ENCODE measurements at regions not wholly inside any gene's neighbourhood (a gene's known extent, or its start where the extent isn't known, plus 50 kb on each side); places are given as distances from the start of the nearest gene placed in this dataset.

- Histone ChIP-seq H3K27me3 (ENCODE audit: control insufficient read depth, insufficient read depth, low read length) (no peaks in the 10 kb centered on the region), H3K36me3 (ENCODE audit: control insufficient read depth, low read depth, low read length) (no peaks in the 10 kb centered on the region), H3K9ac (ENCODE audit: low read length) (no peak overlapping the region), H3K27ac (ENCODE audit: low read length) (no peak overlapping the region), H3K9me3 (ENCODE audit: control insufficient read depth, low read depth, low read length) (no peaks in the 10 kb centered on the region), H3K4me1 (ENCODE audit: control insufficient read depth, low read depth, low read length) (peaks cover 13% of the 10 kb centered on the region), H3K4me3 (ENCODE audit: low read length) (no peak overlapping the region)
Measured at GRCh38 chr3:44031387-44032380, 210.0 kb upstream of the TOPAZ1 start.

- Histone ChIP-seq H3K9me3 (ENCODE audit: control insufficient read depth, low read depth, low read length) (no peaks in the 10 kb centered on the region), H3K27me3 (ENCODE audit: control insufficient read depth, insufficient read depth, low read length) (no peaks in the 10 kb centered on the region), H3K27ac (ENCODE audit: low read length) (no peak overlapping the region), H3K36me3 (ENCODE audit: control insufficient read depth, low read depth, low read length) (no peaks in the 10 kb centered on the region), H3K4me3 (ENCODE audit: low read length) (no peak overlapping the region), H3K4me1 (ENCODE audit: control insufficient read depth, low read depth, low read length) (peaks cover 13% of the 10 kb centered on the region), H3K9ac (ENCODE audit: low read length) (no peak overlapping the region)
Measured at GRCh38 chr3:44032487-44032886, 209.2 kb upstream of the TOPAZ1 start.

- Histone ChIP-seq H3K9me3 (ENCODE audit: control insufficient read depth, low read depth, low read length) (no peaks in the 10 kb centered on the region), H3K4me3 (ENCODE audit: low read length) (no peak overlapping the region), H3K27me3 (ENCODE audit: control insufficient read depth, insufficient read depth, low read length) (no peaks in the 10 kb centered on the region), H3K4me1 (ENCODE audit: control insufficient read depth, low read depth, low read length) (peaks cover 13% of the 10 kb centered on the region), H3K9ac (ENCODE audit: low read length) (no peak overlapping the region), H3K36me3 (ENCODE audit: control insufficient read depth, low read depth, low read length) (no peaks in the 10 kb centered on the region), H3K27ac (ENCODE audit: low read length) (no peak overlapping the region)
Measured at GRCh38 chr3:44033123-44033522, 208.6 kb upstream of the TOPAZ1 start.

GRCh38 chr3:44036850-44037249 is 204.8 kb upstream of the TOPAZ1 start:
- no peaks in the 10 kb centered on the region for H3K27me3 ChIP-seq (ENCODE audit: control insufficient read depth, insufficient read depth, low read length)
- H3K4me1 ChIP-seq (ENCODE audit: control insufficient read depth, low read depth, low read length): peaks cover 5% of the 10 kb centered on the region
- no peaks in the 10 kb centered on the region for H3K36me3 ChIP-seq (ENCODE audit: control insufficient read depth, low read depth, low read length)
- no peak overlapping the region for H3K4me3 ChIP-seq (ENCODE audit: low read length)
- H3K27ac ChIP-seq (ENCODE audit: low read length): no peak overlapping the region
- H3K9ac ChIP-seq (ENCODE audit: low read length): no peak overlapping the region
- H3K9me3 ChIP-seq (ENCODE audit: control insufficient read depth, low read depth, low read length): no peaks in the 10 kb centered on the region

- Histone ChIP-seq H3K27me3 (ENCODE audit: control insufficient read depth, insufficient read depth, low read length) (no peaks in the 10 kb centered on the region), H3K9ac (ENCODE audit: low read length) (no peak overlapping the region), H3K9me3 (ENCODE audit: control insufficient read depth, low read depth, low read length) (no peaks in the 10 kb centered on the region), H3K4me3 (ENCODE audit: low read length) (no peak overlapping the region), H3K36me3 (ENCODE audit: control insufficient read depth, low read depth, low read length) (no peaks in the 10 kb centered on the region), H3K27ac (ENCODE audit: low read length) (no peak overlapping the region), H3K4me1 (ENCODE audit: control insufficient read depth, low read depth, low read length) (no peaks in the 10 kb centered on the region)
Measured at GRCh38 chr3:44039006-44039405, 202.7 kb upstream of the TOPAZ1 start.

- Histone ChIP-seq H3K27me3 (ENCODE audit: control insufficient read depth, insufficient read depth, low read length) (no peaks in the 10 kb centered on the region), H3K36me3 (ENCODE audit: control insufficient read depth, low read depth, low read length) (no peaks in the 10 kb centered on the region), H3K9me3 (ENCODE audit: control insufficient read depth, low read depth, low read length) (no peaks in the 10 kb centered on the region), H3K27ac (ENCODE audit: low read length) (no peak overlapping the region), H3K4me3 (ENCODE audit: low read length) (no peak overlapping the region), H3K9ac (ENCODE audit: low read length) (no peak overlapping the region), H3K4me1 (ENCODE audit: control insufficient read depth, low read depth, low read length) (no peaks in the 10 kb centered on the region)
Measured at GRCh38 chr3:44041726-44042125, 200.0 kb upstream of the TOPAZ1 start.

- Histone ChIP-seq H3K4me1 (ENCODE audit: control insufficient read depth, low read depth, low read length) (no peaks in the 10 kb centered on the region), H3K27ac (ENCODE audit: low read length) (no peak overlapping the region), H3K9ac (ENCODE audit: low read length) (no peak overlapping the region), H3K4me3 (ENCODE audit: low read length) (no peak overlapping the region), H3K27me3 (ENCODE audit: control insufficient read depth, insufficient read depth, low read length) (no peaks in the 10 kb centered on the region), H3K9me3 (ENCODE audit: control insufficient read depth, low read depth, low read length) (no peaks in the 10 kb centered on the region), H3K36me3 (ENCODE audit: control insufficient read depth, low read depth, low read length) (no peaks in the 10 kb centered on the region)
Measured at GRCh38 chr3:44042772-44043171, 198.9 kb upstream of the TOPAZ1 start.

GRCh38 chr3:44045476-44046275 is 196.0 kb upstream of the TOPAZ1 start:
- Histone ChIP-seq H3K27me3 (ENCODE audit: control insufficient read depth, insufficient read depth, low read length) (no peaks in the 10 kb centered on the region), H3K9me3 (ENCODE audit: control insufficient read depth, low read depth, low read length) (no peaks in the 10 kb centered on the region), H3K4me3 (ENCODE audit: low read length) (no peak overlapping the region), H3K9ac (ENCODE audit: low read length) (no peak overlapping the region), H3K27ac (ENCODE audit: low read length) (no peak overlapping the region), H3K36me3 (ENCODE audit: control insufficient read depth, low read depth, low read length) (no peaks in the 10 kb centered on the region), H3K4me1 (ENCODE audit: control insufficient read depth, low read depth, low read length) (peaks cover 5% of the 10 kb centered on the region)

- H3K9me3 ChIP-seq (ENCODE audit: control insufficient read depth, low read depth, low read length): no peaks in the 10 kb centered on the region
- H3K4me3 ChIP-seq (ENCODE audit: low read length): no peak overlapping the region
- H3K36me3 ChIP-seq (ENCODE audit: control insufficient read depth, low read depth, low read length): no peaks in the 10 kb centered on the region
- H3K27me3 ChIP-seq (ENCODE audit: control insufficient read depth, insufficient read depth, low read length): no peaks in the 10 kb centered on the region
- H3K27ac ChIP-seq (ENCODE audit: low read length): no peak overlapping the region
- no peak overlapping the region for H3K9ac ChIP-seq (ENCODE audit: low read length)
- H3K4me1 ChIP-seq (ENCODE audit: control insufficient read depth, low read depth, low read length): peaks cover 5% of the 10 kb centered on the region
Measured at GRCh38 chr3:44047796-44048195, 193.9 kb upstream of the TOPAZ1 start.

GRCh38 chr3:44048196-44048924 is 193.3 kb upstream of the TOPAZ1 start:
- no peak overlapping the region for H3K4me3 ChIP-seq (ENCODE audit: low read length)
- H3K27me3 ChIP-seq (ENCODE audit: control insufficient read depth, insufficient read depth, low read length): no peaks in the 10 kb centered on the region
- H3K9ac ChIP-seq (ENCODE audit: low read length): no peak overlapping the region
- peaks cover 5% of the 10 kb centered on the region for H3K4me1 ChIP-seq (ENCODE audit: control insufficient read depth, low read depth, low read length)
- H3K27ac ChIP-seq (ENCODE audit: low read length): no peak overlapping the region
- no peaks in the 10 kb centered on the region for H3K36me3 ChIP-seq (ENCODE audit: control insufficient read depth, low read depth, low read length)
- no peaks in the 10 kb centered on the region for H3K9me3 ChIP-seq (ENCODE audit: control insufficient read depth, low read depth, low read length)

GRCh38 chr3:44048949-44049348 is 192.7 kb upstream of the TOPAZ1 start:
- peaks cover 5% of the 10 kb centered on the region for H3K4me1 ChIP-seq (ENCODE audit: control insufficient read depth, low read depth, low read length)
- no peaks in the 10 kb centered on the region for H3K36me3 ChIP-seq (ENCODE audit: control insufficient read depth, low read depth, low read length)
- H3K27me3 ChIP-seq (ENCODE audit: control insufficient read depth, insufficient read depth, low read length): no peaks in the 10 kb centered on the region
- H3K27ac ChIP-seq (ENCODE audit: low read length): no peak overlapping the region
- no peak overlapping the region for H3K9ac ChIP-seq (ENCODE audit: low read length)
- H3K4me3 ChIP-seq (ENCODE audit: low read length): no peak overlapping the region
- H3K9me3 ChIP-seq (ENCODE audit: control insufficient read depth, low read depth, low read length): no peaks in the 10 kb centered on the region

Measured in iPS-18a (cell line).